ENCODE measurements at regions not wholly inside any gene's neighbourhood (a gene's known extent, or its start where the extent isn't known, plus 50 kb on each side); places are given as distances from the start of the nearest gene placed in this dataset.

- no peak for DNase-seq
- in situ Hi-C loops (cut with HindIII; ENCODE audit: low pct_ligation_motif_present, low pct_unique_long_range_greater_than_20kb, low sequenced_read_pairs): no loop called here
These were observed 327.1 kb upstream of the GOLIM4 start for GRCh38 chr3:168422843-168423242.

- no peak for DNase-seq
- in situ Hi-C loops (cut with HindIII; ENCODE audit: low pct_ligation_motif_present, low pct_unique_long_range_greater_than_20kb, low sequenced_read_pairs): no loop called here
These were observed 323.4 kb upstream of the GOLIM4 start for GRCh38 chr3:168419091-168419490.

- in situ Hi-C loops (cut with HindIII; ENCODE audit: low pct_ligation_motif_present, low pct_unique_long_range_greater_than_20kb, low sequenced_read_pairs): no loop called here
- no peak for DNase-seq
These were observed 321.3 kb upstream of the GOLIM4 start for GRCh38 chr3:168417016-168417415.

GRCh38 chr3:168416446-168416845 is 320.7 kb upstream of the GOLIM4 start:
- no peak for DNase-seq
- in situ Hi-C loops (cut with HindIII; ENCODE audit: low pct_ligation_motif_present, low pct_unique_long_range_greater_than_20kb, low sequenced_read_pairs): no loop called here

- DNase-seq: no peak
- in situ Hi-C loops (cut with HindIII; ENCODE audit: low pct_ligation_motif_present, low pct_unique_long_range_greater_than_20kb, low sequenced_read_pairs): no loop called here
These were observed 318.4 kb upstream of the GOLIM4 start for GRCh38 chr3:168414149-168414548.

GRCh38 chr3:168407381-168407780 is 311.7 kb upstream of the GOLIM4 start:
- no peak for DNase-seq

GRCh38 chr3:168405288-168405687 is 309.6 kb upstream of the GOLIM4 start:
- DNase-seq: no peak
- in situ Hi-C loops (cut with HindIII; ENCODE audit: low pct_ligation_motif_present, low pct_unique_long_range_greater_than_20kb, low sequenced_read_pairs): no loop called here

More at GRCh38 chr3:168407381-168407780, 311.7 kb upstream of the GOLIM4 start:
- in situ Hi-C loops (cut with HindIII; ENCODE audit: low pct_ligation_motif_present, low pct_unique_long_range_greater_than_20kb, low sequenced_read_pairs): no loop called here

- no peak for DNase-seq
- in situ Hi-C loops (cut with HindIII; ENCODE audit: low pct_ligation_motif_present, low pct_unique_long_range_greater_than_20kb, low sequenced_read_pairs): no loop called here
These were observed 302.8 kb upstream of the GOLIM4 start for GRCh38 chr3:168398371-168399025.

GRCh38 chr3:168396861-168397260 is 301.1 kb upstream of the GOLIM4 start:
- DNase-seq: no peak
- in situ Hi-C loops (cut with HindIII; ENCODE audit: low pct_ligation_motif_present, low pct_unique_long_range_greater_than_20kb, low sequenced_read_pairs): no loop called here

GRCh38 chr3:168395551-168395950 is 299.8 kb upstream of the GOLIM4 start:
- in situ Hi-C loops (cut with HindIII; ENCODE audit: low pct_ligation_motif_present, low pct_unique_long_range_greater_than_20kb, low sequenced_read_pairs): no loop called here
- DNase-seq: no peak

- no peak for DNase-seq
- in situ Hi-C loops (cut with HindIII; ENCODE audit: low pct_ligation_motif_present, low pct_unique_long_range_greater_than_20kb, low sequenced_read_pairs): no loop called here
These were observed 298.7 kb upstream of the GOLIM4 start for GRCh38 chr3:168394439-168394838.

GRCh38 chr3:168386301-168386700 is 290.6 kb upstream of the GOLIM4 start:
- DNase-seq: no peak
- in situ Hi-C loops (cut with HindIII; ENCODE audit: low pct_ligation_motif_present, low pct_unique_long_range_greater_than_20kb, low sequenced_read_pairs): no loop called here

GRCh38 chr3:168384990-168385389 is 289.3 kb upstream of the GOLIM4 start:
- DNase-seq: no peak
- in situ Hi-C loops (cut with HindIII; ENCODE audit: low pct_ligation_motif_present, low pct_unique_long_range_greater_than_20kb, low sequenced_read_pairs): no loop called here

GRCh38 chr3:168383573-168383972 is 287.8 kb upstream of the GOLIM4 start:
- DNase-seq: no peak
- in situ Hi-C loops (cut with HindIII; ENCODE audit: low pct_ligation_motif_present, low pct_unique_long_range_greater_than_20kb, low sequenced_read_pairs): no loop called here

GRCh38 chr3:168371846-168372245 is 276.1 kb upstream of the GOLIM4 start:
- DNase-seq: no peak
- in situ Hi-C loops (cut with HindIII; ENCODE audit: low pct_ligation_motif_present, low pct_unique_long_range_greater_than_20kb, low sequenced_read_pairs): no loop called here

GRCh38 chr3:168364967-168365366 is 269.2 kb upstream of the GOLIM4 start:
- in situ Hi-C loops (cut with HindIII; ENCODE audit: low pct_ligation_motif_present, low pct_unique_long_range_greater_than_20kb, low sequenced_read_pairs): no loop called here
- no peak for DNase-seq

GRCh38 chr3:168362661-168363247 is 267.0 kb upstream of the GOLIM4 start:
- DNase-seq: no peak
- in situ Hi-C loops (cut with HindIII; ENCODE audit: low pct_ligation_motif_present, low pct_unique_long_range_greater_than_20kb, low sequenced_read_pairs): no loop called here

GRCh38 chr3:168362156-168362555 is 266.4 kb upstream of the GOLIM4 start:
- in situ Hi-C loops (cut with HindIII; ENCODE audit: low pct_ligation_motif_present, low pct_unique_long_range_greater_than_20kb, low sequenced_read_pairs): no loop called here
- DNase-seq: no peak

- in situ Hi-C loops (cut with HindIII; ENCODE audit: low pct_ligation_motif_present, low pct_unique_long_range_greater_than_20kb, low sequenced_read_pairs): no loop called here
- DNase-seq: no peak
These were observed 265.3 kb upstream of the GOLIM4 start for GRCh38 chr3:168360993-168361392.

All from ACHN (cell line).